ENCODE measurements at regions not wholly inside any gene's neighbourhood (a gene's known extent, or its start where the extent isn't known, plus 50 kb on each side); places are given as distances from the start of the nearest gene placed in this dataset.

- no peak for TF ChIP-seq IRF1 (CRISPR knock-in tag; IDR thresholded peaks at IDR 0.05)
- no peak for TF ChIP-seq IRF2 (CRISPR knock-in tag; IDR thresholded peaks at IDR 0.05; ENCODE audit: borderline replicate concordance, low read depth)
- no peak for TF ChIP-seq NR1H2 (CRISPR knock-in tag; IDR thresholded peaks at IDR 0.05)
- no peak for TF ChIP-seq CTCF (IDR thresholded peaks at IDR 0.05)
- no peak for TF ChIP-seq FOXP1 (CRISPR knock-in tag; IDR thresholded peaks at IDR 0.05; ENCODE audit: borderline replicate concordance)
- no peak for TF ChIP-seq GABPB1 (CRISPR knock-in tag; IDR thresholded peaks at IDR 0.05)
- no peak for TF ChIP-seq NR3C1 (CRISPR knock-in tag; conservative IDR thresholded peaks at IDR 0.05; ENCODE audit: low read depth)
- no peak for TF ChIP-seq SP1 (CRISPR knock-in tag; conservative IDR thresholded peaks at IDR 0.05)
- TF ChIP-seq ETV6 (CRISPR knock-in tag; IDR thresholded peaks at IDR 0.05), result no peak
Measured at GRCh38 chr16:88200896-88201185, 181.9 kb upstream of the ZNF469 start.

Data from WTC11 (cell line).